ENCODE measurements at regions not wholly inside any gene's neighbourhood (a gene's known extent, or its start where the extent isn't known, plus 50 kb on each side); places are given as distances from the start of the nearest gene placed in this dataset.

DNA sequence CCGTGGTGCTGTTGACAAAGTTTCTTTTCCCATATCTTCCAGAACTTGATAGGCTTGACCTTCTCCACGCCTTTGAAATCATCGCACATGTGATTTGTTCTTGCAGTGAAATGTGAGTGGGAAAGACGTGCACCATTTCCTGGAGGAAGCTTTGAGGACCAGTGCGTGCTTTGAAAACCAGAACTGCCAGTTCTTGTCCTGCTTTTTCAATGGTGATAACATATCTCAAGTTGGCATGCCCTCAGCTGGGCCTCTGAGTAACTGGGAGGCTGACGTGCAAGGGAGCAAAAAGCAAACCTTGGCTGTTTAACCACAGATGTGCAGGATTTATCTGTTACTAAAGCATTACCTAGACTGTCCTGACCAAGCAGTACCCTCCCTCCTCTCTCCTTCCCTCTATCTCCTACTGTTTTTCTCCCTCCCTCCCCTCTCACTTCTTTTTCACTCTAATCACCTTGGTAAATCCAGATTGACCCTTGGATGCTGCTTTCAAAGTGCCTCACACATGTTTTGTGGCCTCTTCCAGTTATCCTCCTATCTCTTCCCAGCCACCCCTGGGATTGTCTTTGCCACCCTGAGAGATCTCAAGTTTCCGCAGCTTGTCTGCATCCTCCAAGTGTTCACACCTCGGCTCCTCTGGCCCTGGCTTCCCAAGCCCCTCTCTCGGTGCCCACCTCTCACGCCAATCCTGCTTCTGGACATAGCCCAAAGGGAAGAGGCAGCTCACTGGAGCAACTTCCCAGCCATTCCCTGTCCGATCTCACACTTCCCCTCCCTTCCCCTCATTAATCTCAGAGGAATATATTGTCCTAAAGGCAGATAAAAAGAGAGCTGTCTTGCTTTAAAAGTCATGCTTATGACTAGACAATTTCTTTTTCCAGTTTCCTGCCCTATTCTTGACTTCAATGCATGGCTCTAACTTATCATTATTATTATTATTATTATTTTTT lies 198.3 kb downstream of the ERCC6L2 start:
- no peak for TF ChIP-seq CTCF (IDR thresholded peaks at IDR 0.05)
- H3K4me2 ChIP-seq (ENCODE audit: low read length): no peak overlapping the region
- H3K27me3 ChIP-seq (ENCODE audit: control insufficient read depth, insufficient read depth, low read length): no peaks in the 10 kb centered on the region
- no peak overlapping the region for H3K9ac ChIP-seq
- no peaks in the 10 kb centered on the region for H3K36me3 ChIP-seq (ENCODE audit: control insufficient read depth, insufficient read depth, low read length)
- no peaks in the 10 kb centered on the region for H3K9me3 ChIP-seq (ENCODE audit: control insufficient read depth, low read length)
- no peaks in the 10 kb centered on the region for H3K79me2 ChIP-seq
- no peak overlapping the region for H3K27ac ChIP-seq
- H3K4me3 ChIP-seq (ENCODE audit: low read depth, low read length): no peak overlapping the region
- H2AFZ ChIP-seq: peak overlapping the region; percentile 11
- no peaks in the 10 kb centered on the region for H3K4me1 ChIP-seq

DNA sequence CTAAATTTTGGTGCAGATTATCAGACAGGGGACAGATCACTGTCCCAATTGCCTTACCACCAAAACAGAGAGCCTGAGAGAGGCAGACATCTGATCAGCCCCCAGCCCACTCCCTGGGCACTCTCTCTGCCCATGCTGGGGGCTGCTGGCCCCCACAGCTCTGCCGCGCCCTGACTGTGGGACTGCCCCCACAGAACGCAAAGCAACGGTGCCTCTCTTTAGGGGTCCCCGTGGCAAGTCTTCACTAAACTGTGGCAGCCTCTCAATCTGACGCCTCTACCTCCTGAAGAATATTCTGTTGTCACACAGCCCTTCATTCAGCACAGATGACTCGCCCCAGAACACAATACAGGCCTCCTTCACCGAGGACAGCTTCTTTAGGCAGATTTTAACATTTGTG lies 197.4 kb downstream of the ERCC6L2 start:
- no peaks in the 10 kb centered on the region for H3K9me3 ChIP-seq (ENCODE audit: control insufficient read depth, low read length)
- H3K4me1 ChIP-seq: no peaks in the 10 kb centered on the region
- no peaks in the 10 kb centered on the region for H3K27me3 ChIP-seq (ENCODE audit: control insufficient read depth, insufficient read depth, low read length)
- no peaks in the 10 kb centered on the region for H3K36me3 ChIP-seq (ENCODE audit: control insufficient read depth, insufficient read depth, low read length)
- no peak overlapping the region for H3K4me2 ChIP-seq (ENCODE audit: low read length)
- H3K79me2 ChIP-seq: no peaks in the 10 kb centered on the region
- H3K4me3 ChIP-seq (ENCODE audit: low read depth, low read length): no peak overlapping the region
- no peak overlapping the region for H3K27ac ChIP-seq
- no peak overlapping the region for H3K9ac ChIP-seq
- H2AFZ ChIP-seq: no peak overlapping the region
- no peak for TF ChIP-seq CTCF (IDR thresholded peaks at IDR 0.05)

DNA sequence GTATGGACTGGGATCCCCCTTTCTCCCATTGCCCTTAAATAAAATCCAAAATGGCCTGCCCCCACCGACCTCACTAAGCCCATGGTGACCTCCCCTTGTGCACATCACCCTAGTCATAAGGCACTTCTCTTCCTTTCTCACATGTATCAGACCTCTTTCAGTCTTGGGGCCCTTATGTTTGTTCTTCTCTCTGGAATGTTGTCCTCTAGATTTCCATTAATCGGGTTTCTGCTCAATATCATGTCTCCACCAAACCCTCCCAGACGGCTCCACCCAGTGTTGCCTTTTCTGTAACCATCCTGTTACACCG lies 196.3 kb downstream of the ERCC6L2 start:
- Histone ChIP-seq H3K79me2 (no peaks in the 10 kb centered on the region), H3K4me3 (ENCODE audit: low read depth, low read length) (no peak overlapping the region), H3K9me3 (ENCODE audit: control insufficient read depth, low read length) (no peaks in the 10 kb centered on the region), H3K36me3 (ENCODE audit: control insufficient read depth, insufficient read depth, low read length) (no peaks in the 10 kb centered on the region), H3K27me3 (ENCODE audit: control insufficient read depth, insufficient read depth, low read length) (no peaks in the 10 kb centered on the region), H3K27ac (no peak overlapping the region), H2AFZ (no peak overlapping the region), H3K9ac (no peak overlapping the region), H3K4me1 (no peaks in the 10 kb centered on the region), H3K4me2 (ENCODE audit: low read length) (no peak overlapping the region)
- no peak for TF ChIP-seq CTCF (IDR thresholded peaks at IDR 0.05)

GRCh38 chr9:96071076-96071814 lies 195.8 kb downstream of the ERCC6L2 start:
- H3K9ac ChIP-seq: no peak overlapping the region
- H3K79me2 ChIP-seq: no peaks in the 10 kb centered on the region
- H2AFZ ChIP-seq: no peak overlapping the region
- H3K9me3 ChIP-seq (ENCODE audit: control insufficient read depth, low read length): no peaks in the 10 kb centered on the region
- no peaks in the 10 kb centered on the region for H3K36me3 ChIP-seq (ENCODE audit: control insufficient read depth, insufficient read depth, low read length)
- no peaks in the 10 kb centered on the region for H3K27me3 ChIP-seq (ENCODE audit: control insufficient read depth, insufficient read depth, low read length)
- H3K27ac ChIP-seq: no peak overlapping the region
- no peaks in the 10 kb centered on the region for H3K4me1 ChIP-seq
- H3K4me3 ChIP-seq (ENCODE audit: low read depth, low read length): no peak overlapping the region
- no peak for TF ChIP-seq CTCF (IDR thresholded peaks at IDR 0.05)
- H3K4me2 ChIP-seq (ENCODE audit: low read length): no peak overlapping the region
